Calu3 (cell line): ENCODE measurements at regions not wholly inside any gene's neighbourhood (a gene's known extent, or its start where the extent isn't known, plus 50 kb on each side); places are given as distances from the start of the nearest gene placed in this dataset.

ENCODE experiments used
- BruUV-seq: library from RNA; stranded (reverse); fragments of 400-500 nt; replicated peaks from 2 replicates; lab custom pipeline; 2021; lab: Mats Ljungman, UMichigan
- CTCF ChIA-PET: fragments of 300-600 bp; sonication (Branson Sonifier 250); formaldehyde crosslinking; loops from one replicate; lab custom pipeline; 2022; ENCODE audit warnings: antibody characterized with exemption; lab: Charles Lee
- DNase-seq: peaks from one replicate; pipeline ENCODE4 v3.0.0; 2022
- H3K27ac Mint-ChIP-seq: one replicate; pipeline ENCODE4 v1.8.0; 2022; ENCODE audit warnings: mixed read lengths; ENCODE audit not compliant: unreplicated experiment
- H3K27me3 Mint-ChIP-seq: one replicate; pipeline ENCODE4 v1.8.0; 2022; ENCODE audit warnings: mixed read lengths; ENCODE audit not compliant: unreplicated experiment
- H3K36me3 Mint-ChIP-seq: one replicate; pipeline ENCODE4 v1.8.0; 2022; ENCODE audit warnings: mild to moderate bottlenecking, moderate library complexity, mixed read lengths; ENCODE audit not compliant: insufficient read depth, unreplicated experiment
- H3K4me1 Mint-ChIP-seq: one replicate; pipeline ENCODE4 v1.8.0; 2022; ENCODE audit warnings: mild to moderate bottlenecking, low read depth, mixed read lengths; ENCODE audit not compliant: unreplicated experiment
- H3K4me3 Mint-ChIP-seq: one replicate; pipeline ENCODE4 v1.8.0; 2022; ENCODE audit warnings: mild to moderate bottlenecking, low read depth, moderate library complexity, mixed read lengths; ENCODE audit not compliant: unreplicated experiment
- H3K9me3 Mint-ChIP-seq: one replicate; pipeline ENCODE4 v1.8.0; 2022; ENCODE audit warnings: low read depth, mixed read lengths; ENCODE audit not compliant: unreplicated experiment
- intact Hi-C: fragments of 100-400 bp; cut with micrococcal nuclease; formaldehyde crosslinking; loops from one replicate; pipeline ENCODE4 v1.10.0; 2022; ENCODE audit not compliant: unreplicated experiment
- TF ChIP-seq, protein P1 (sequence below): fragments of 200-600 bp; IDR thresholded peaks from one replicate; pipeline ENCODE4 v1.8.0; 2022; ENCODE audit warnings: antibody characterized with exemption; ENCODE audit not compliant: unreplicated experiment

DNA sequence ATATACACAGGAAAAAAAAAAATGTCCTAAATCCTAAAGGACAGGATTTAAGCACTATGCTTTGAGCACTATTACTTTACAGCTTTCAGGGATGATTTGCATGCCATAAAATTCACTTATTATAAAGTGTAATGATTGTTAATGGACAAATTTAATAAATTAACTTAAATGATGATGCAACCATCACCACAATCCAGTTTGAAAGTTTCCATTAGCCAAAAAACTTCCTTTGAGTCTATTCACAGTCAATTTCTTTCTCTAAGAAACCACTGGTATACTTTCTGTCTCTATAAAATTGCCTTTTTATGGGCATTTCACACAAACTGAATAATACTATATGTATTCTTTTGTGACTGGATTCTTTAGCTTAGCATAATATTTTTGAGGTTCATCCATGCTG lies 111.1 kb upstream of the RIOK3 start:
- Mint-ChIP-seq H3K4me3 (no peak overlapping the region), H3K27me3 (no peaks in the 10 kb centered on the region), H3K4me1 (no peaks in the 10 kb centered on the region), H3K36me3 (no peaks in the 10 kb centered on the region), H3K9me3 (no peaks in the 10 kb centered on the region), H3K27ac (no peak overlapping the region)
- CTCF ChIA-PET = no interaction called here
- no peak for DNase-seq
- TF ChIP-seq, protein P1, sequence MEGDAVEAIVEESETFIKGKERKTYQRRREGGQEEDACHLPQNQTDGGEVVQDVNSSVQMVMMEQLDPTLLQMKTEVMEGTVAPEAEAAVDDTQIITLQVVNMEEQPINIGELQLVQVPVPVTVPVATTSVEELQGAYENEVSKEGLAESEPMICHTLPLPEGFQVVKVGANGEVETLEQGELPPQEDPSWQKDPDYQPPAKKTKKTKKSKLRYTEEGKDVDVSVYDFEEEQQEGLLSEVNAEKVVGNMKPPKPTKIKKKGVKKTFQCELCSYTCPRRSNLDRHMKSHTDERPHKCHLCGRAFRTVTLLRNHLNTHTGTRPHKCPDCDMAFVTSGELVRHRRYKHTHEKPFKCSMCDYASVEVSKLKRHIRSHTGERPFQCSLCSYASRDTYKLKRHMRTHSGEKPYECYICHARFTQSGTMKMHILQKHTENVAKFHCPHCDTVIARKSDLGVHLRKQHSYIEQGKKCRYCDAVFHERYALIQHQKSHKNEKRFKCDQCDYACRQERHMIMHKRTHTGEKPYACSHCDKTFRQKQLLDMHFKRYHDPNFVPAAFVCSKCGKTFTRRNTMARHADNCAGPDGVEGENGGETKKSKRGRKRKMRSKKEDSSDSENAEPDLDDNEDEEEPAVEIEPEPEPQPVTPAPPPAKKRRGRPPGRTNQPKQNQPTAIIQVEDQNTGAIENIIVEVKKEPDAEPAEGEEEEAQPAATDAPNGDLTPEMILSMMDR = no peak
- BruUV-seq = no TSS peak
- intact Hi-C loops = no loop called here

DNA sequence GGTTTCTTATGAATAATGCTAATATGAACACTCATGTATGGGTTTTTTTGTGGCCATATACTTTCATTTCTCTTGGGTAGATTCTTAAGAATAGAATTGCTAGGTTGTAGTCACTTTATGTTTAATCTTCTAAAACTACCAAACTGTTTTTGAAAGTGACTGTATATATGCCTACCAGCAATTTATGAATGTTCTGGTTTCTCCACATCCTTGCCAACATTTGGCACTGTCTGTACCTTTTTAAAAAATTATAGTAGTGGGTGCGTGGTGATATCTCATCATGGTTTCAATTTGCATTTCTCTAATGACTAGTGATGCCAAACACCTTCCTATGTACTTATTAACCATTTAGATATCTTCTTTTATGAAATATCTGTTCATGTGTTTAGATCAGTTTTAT lies 110.6 kb upstream of the RIOK3 start:
- BruUV-seq = no TSS peak

DNA sequence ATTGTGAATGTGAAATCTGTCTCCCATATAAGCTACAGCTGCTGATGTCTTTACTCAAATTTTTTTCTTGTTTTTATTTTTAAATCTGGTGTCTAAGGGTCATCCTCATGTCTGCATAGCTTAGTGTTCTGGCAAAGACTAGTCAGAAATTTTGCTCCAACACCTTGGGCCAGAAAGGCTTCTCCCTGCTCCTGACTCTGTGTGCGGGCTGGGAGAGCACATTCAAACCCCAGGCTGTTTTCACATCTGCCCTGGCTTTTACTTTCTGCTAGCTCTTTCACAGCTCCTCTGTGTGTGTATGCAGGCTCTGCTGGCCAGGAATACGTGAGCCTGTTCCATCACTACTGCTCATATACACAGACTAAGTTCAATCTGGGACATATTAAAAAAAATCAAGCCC lies 102.9 kb upstream of the RIOK3 start:
- Mint-ChIP-seq H3K4me1 (peaks cover 7% of the 10 kb centered on the region), H3K36me3 (peaks cover 6% of the 10 kb centered on the region), H3K27ac (no peak overlapping the region), H3K9me3 (no peaks in the 10 kb centered on the region), H3K4me3 (no peak overlapping the region), H3K27me3 (no peaks in the 10 kb centered on the region)
- CTCF ChIA-PET = interaction anchor here (0.9 kb wide), 1 partner anchor 68 kb away, joined by 3 read pairs; no protein-coding TSS in a partner anchor
- no peak for DNase-seq
- intact Hi-C loops = no loop called here
- BruUV-seq = no TSS peak
- TF ChIP-seq, protein P1 = no peak

More for the DNA sequence above, 110.6 kb upstream of the RIOK3 start:
- TF ChIP-seq, protein P1 = no peak
- no peak overlapping the region for H3K27ac Mint-ChIP-seq
- no peak for DNase-seq
- CTCF ChIA-PET = no interaction called here
- H3K4me1 Mint-ChIP-seq = no peaks in the 10 kb centered on the region
- intact Hi-C loops = no loop called here
- no peaks in the 10 kb centered on the region for H3K36me3 Mint-ChIP-seq
- H3K4me3 Mint-ChIP-seq = no peak overlapping the region
- no peaks in the 10 kb centered on the region for H3K9me3 Mint-ChIP-seq
- H3K27me3 Mint-ChIP-seq = no peaks in the 10 kb centered on the region

DNA sequence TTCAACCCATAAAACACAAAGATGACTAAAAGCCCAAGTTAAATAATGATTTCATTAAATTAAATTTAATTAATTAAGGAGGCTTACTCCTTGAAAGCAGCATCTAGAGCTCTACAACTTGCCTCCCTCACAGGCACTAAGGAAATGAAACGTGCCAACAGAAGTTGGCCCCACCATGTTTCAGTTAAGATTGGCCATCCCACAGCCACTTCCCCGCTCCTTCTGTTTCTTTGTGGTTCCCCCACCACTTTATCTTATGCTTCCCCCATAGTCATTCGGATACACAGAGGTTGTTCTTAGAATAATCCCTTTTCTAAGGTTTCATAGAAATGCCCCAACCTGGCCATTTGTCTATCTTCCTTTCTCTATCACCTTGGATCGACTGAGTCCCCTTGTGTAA lies 101.6 kb upstream of the RIOK3 start:
- no TSS peak for BruUV-seq

More for the DNA sequence above, 101.6 kb upstream of the RIOK3 start:
- no peaks in the 10 kb centered on the region for H3K9me3 Mint-ChIP-seq
- no peak overlapping the region for H3K4me3 Mint-ChIP-seq
- no peak for DNase-seq
- no peaks in the 10 kb centered on the region for H3K27me3 Mint-ChIP-seq
- peaks cover 11% of the 10 kb centered on the region for H3K36me3 Mint-ChIP-seq
- intact Hi-C loops = no loop called here
- CTCF ChIA-PET = no interaction called here
- H3K4me1 Mint-ChIP-seq = peaks cover 7% of the 10 kb centered on the region
- TF ChIP-seq, protein P1 = no peak
- no peak overlapping the region for H3K27ac Mint-ChIP-seq
